ENCODE measurements at regions not wholly inside any gene's neighbourhood (a gene's known extent, or its start where the extent isn't known, plus 50 kb on each side); places are given as distances from the start of the nearest gene placed in this dataset.
A peak's percentile ranks its signal among the peaks of the same experiment; 100 is the strongest.

- ATAC-seq (no peak), DNase-seq (no peak)
- peaks cover 0 to under 1% (median 0%) of the 10 kb centered on the region in 9 donors for H3K27me3 ChIP-seq
- peak overlapping the region in 4 of 12 donors; percentile 3 to 90 (median 42) for H3K27ac ChIP-seq
- intact Hi-C loops (cut with DNase I), result loop anchor here in 4 of 10 donors (5.0 to 10.0 kb wide), 4 partner anchors 49 to 296 kb away; partner anchors contain the start of gene SNX9 (in 2 of the 4)
- TF ChIP-seq POLR2A (IDR thresholded peaks at IDR 0.05) (no peak), CTCF (IDR thresholded peaks at IDR 0.05) (no peak)
- peaks cover 7 to 58% (median 18%) of the 10 kb centered on the region in 12 donors for H3K4me1 ChIP-seq
- no peaks in the 10 kb centered on the region for H3K36me3 ChIP-seq
- WGBS, 4 donors, result 85 to 91% (median 88%) methylated on average over 6 of the region's 6 CpGs
- no peaks in the 10 kb centered on the region for H3K9me3 ChIP-seq
- H3K4me3 ChIP-seq, result no peak overlapping the region
Measured at GRCh38 chr6:157768304-157768703, 54.7 kb upstream of the SNX9 start.

GRCh38 chr6:157768863-157769551 lies 54.0 kb upstream of the SNX9 start:
- peak overlapping the region in 1 of 12 donors; percentile 90 for H3K27ac ChIP-seq
- peaks cover 0 to 51% (median 11%) of the 10 kb centered on the region in 12 donors for H3K4me1 ChIP-seq
- DNase-seq (no peak), ATAC-seq (peak in 1 of 4 donors; percentile 2)
- peaks cover 0 to 8% (median 0%) of the 10 kb centered on the region in 9 donors for H3K27me3 ChIP-seq
- 60 to 84% (median 70%) methylated on average over 13 of the region's 13 CpGs for WGBS, 4 donors
- no peak overlapping the region for H3K4me3 ChIP-seq
- no peaks in the 10 kb centered on the region for H3K9me3 ChIP-seq
- intact Hi-C loops (cut with DNase I), result loop anchor here in 4 of 10 donors (5.0 to 10.0 kb wide), 4 partner anchors 48 to 296 kb away; partner anchors contain the start of gene SNX9 (in 2 of the 4)
- TF ChIP-seq POLR2A (IDR thresholded peaks at IDR 0.05) (no peak), CTCF (IDR thresholded peaks at IDR 0.05) (no peak)
- no peaks in the 10 kb centered on the region for H3K36me3 ChIP-seq

- ATAC-seq (no peak), DNase-seq (no peak)
- 89 to 94% (median 93%) methylated on average over 10 of the region's 10 CpGs for WGBS, 4 donors
- no peak for TF ChIP-seq CTCF (IDR thresholded peaks at IDR 0.05)
- TF ChIP-seq POLR2A (IDR thresholded peaks at IDR 0.05), result no peak
- Histone ChIP-seq H3K36me3 (no peaks in the 10 kb centered on the region), H3K27ac (no peak overlapping the region), H3K4me3 (no peak overlapping the region), H3K9me3 (no peaks in the 10 kb centered on the region), H3K4me1 (peaks cover 0 to 42% (median 3%) of the 10 kb centered on the region in 12 donors), H3K27me3 (peaks cover 0 to 8% (median 0%) of the 10 kb centered on the region in 9 donors)
- intact Hi-C loops (cut with DNase I), result loop anchor here in 4 of 10 donors (5.0 to 10.0 kb wide), 4 partner anchors 47 to 295 kb away; partner anchors contain the start of gene SNX9 (in 2 of the 4)
Measured at GRCh38 chr6:157769776-157770426, 53.1 kb upstream of the SNX9 start.

GRCh38 chr6:157770946-157771345 lies 52.1 kb upstream of the SNX9 start:
- TF ChIP-seq CTCF (IDR thresholded peaks at IDR 0.05), result no peak
- TF ChIP-seq POLR2A (IDR thresholded peaks at IDR 0.05), result no peak
- H3K9me3 ChIP-seq, result no peaks in the 10 kb centered on the region
- H3K27me3 ChIP-seq, result peaks cover 0 to 8% (median 0%) of the 10 kb centered on the region in 9 donors
- H3K4me1 ChIP-seq, result peaks cover 0 to 31% (median 0%) of the 10 kb centered on the region in 12 donors
- no peaks in the 10 kb centered on the region for H3K36me3 ChIP-seq
- no peak overlapping the region for H3K27ac ChIP-seq
- intact Hi-C loops (cut with DNase I), result no loop called here
- no peak overlapping the region for H3K4me3 ChIP-seq
- DNase-seq (no peak), ATAC-seq (no peak)
- WGBS, 4 donors, result 89 to 98% (median 97%) methylated on average over 1 of the region's 1 CpG
